Jurkat, Clone E6-1 (cell line): ENCODE measurements at regions not wholly inside any gene's neighbourhood (a gene's known extent, or its start where the extent isn't known, plus 50 kb on each side); places are given as distances from the start of the nearest gene placed in this dataset.
"Not testable (repeated sequence)": the region's sequence is repeated elsewhere in the genome, so short reads cannot be mapped to it uniquely, and the experiment has no call there.

ENCODE experiments used
- DNase-seq: peaks from one replicate; pipeline ENCODE4 v3.0.0-alpha.2; 2011; ENCODE audit warnings: low read depth, low spot score
- H3K4me3 ChIP-seq: 2 replicates; pipeline ENCODE4 v1.5.1; 2011; ENCODE audit warnings: mild to moderate bottlenecking, low read length, control low read depth, moderate library complexity

GRCh38 chrY:12212394-12212793, 488.6 kb upstream of the USP9Y start:
- no peak for DNase-seq
- H3K4me3 ChIP-seq = no peak overlapping the region

GRCh38 chrY:12215564-12216022, 485.4 kb upstream of the USP9Y start:
- H3K4me3 ChIP-seq = no peak overlapping the region
- no peak for DNase-seq

GRCh38 chrY:12230921-12231320, 470.1 kb upstream of the USP9Y start:
- DNase-seq = no peak
- no peak overlapping the region for H3K4me3 ChIP-seq

GRCh38 chrY:12236399-12236798, 464.6 kb upstream of the USP9Y start:
- no peak for DNase-seq
- H3K4me3 ChIP-seq = no peak overlapping the region

GRCh38 chrY:12240326-12240725, 460.7 kb upstream of the USP9Y start:
- DNase-seq, H3K4me3 ChIP-seq: not testable (repeated sequence)

- no peak for DNase-seq
Observed at GRCh38 chrY:12244146-12244545, 456.9 kb upstream of the USP9Y start.

GRCh38 chrY:12253756-12254155, 447.3 kb upstream of the USP9Y start:
- H3K4me3 ChIP-seq = no peak overlapping the region
- DNase-seq = no peak

More at GRCh38 chrY:12244146-12244545, 456.9 kb upstream of the USP9Y start:
- H3K4me3 ChIP-seq = no peak overlapping the region

GRCh38 chrY:12271162-12271561, 429.9 kb upstream of the USP9Y start:
- H3K4me3 ChIP-seq = no peak overlapping the region
- DNase-seq = no peak

- no peak for DNase-seq
- no peak overlapping the region for H3K4me3 ChIP-seq
Observed at GRCh38 chrY:12285608-12286007, 415.4 kb upstream of the USP9Y start.

GRCh38 chrY:12288919-12289318, 412.1 kb upstream of the USP9Y start:
- DNase-seq = no peak
- H3K4me3 ChIP-seq = no peak overlapping the region

- H3K4me3 ChIP-seq = no peak overlapping the region
- DNase-seq = no peak
Observed at GRCh38 chrY:12289415-12289814, 411.6 kb upstream of the USP9Y start.

GRCh38 chrY:12292542-12292941, 408.5 kb upstream of the USP9Y start:
- H3K4me3 ChIP-seq = no peak overlapping the region
- DNase-seq = no peak

- no peak for DNase-seq
- no peak overlapping the region for H3K4me3 ChIP-seq
Observed at GRCh38 chrY:12296460-12296859, 404.6 kb upstream of the USP9Y start.

- H3K4me3 ChIP-seq, DNase-seq: not testable (repeated sequence)
Observed at GRCh38 chrY:12299796-12300195, 401.2 kb upstream of the USP9Y start.

- no peak overlapping the region for H3K4me3 ChIP-seq
- peak; percentile 23 for DNase-seq
Observed at GRCh38 chrY:12303464-12303863, 397.6 kb upstream of the USP9Y start.

- no peak overlapping the region for H3K4me3 ChIP-seq
- no peak for DNase-seq
Observed at GRCh38 chrY:12305456-12305855, 395.6 kb upstream of the USP9Y start.

GRCh38 chrY:12309212-12309611, 391.8 kb upstream of the USP9Y start:
- peak; percentile 51 for DNase-seq
- no peak overlapping the region for H3K4me3 ChIP-seq

GRCh38 chrY:12310832-12311231, 390.2 kb upstream of the USP9Y start:
- H3K4me3 ChIP-seq = no peak overlapping the region
- no peak for DNase-seq

- H3K4me3 ChIP-seq = no peak overlapping the region
Observed at GRCh38 chrY:12327751-12328150, 373.3 kb upstream of the USP9Y start.

GRCh38 chrY:12331917-12332316, 369.1 kb upstream of the USP9Y start:
- H3K4me3 ChIP-seq, DNase-seq: not testable (repeated sequence)

More at GRCh38 chrY:12327751-12328150, 373.3 kb upstream of the USP9Y start:
- no peak for DNase-seq

- DNase-seq = no peak
- H3K4me3 ChIP-seq = no peak overlapping the region
Observed at GRCh38 chrY:12343211-12343610, 357.8 kb upstream of the USP9Y start.

- no peak overlapping the region for H3K4me3 ChIP-seq
- DNase-seq = no peak
Observed at GRCh38 chrY:12348181-12348580, 352.9 kb upstream of the USP9Y start.
